GM18505 (cell line): ENCODE measurements at regions not wholly inside any gene's neighbourhood (a gene's known extent, or its start where the extent isn't known, plus 50 kb on each side); places are given as distances from the start of the nearest gene placed in this dataset.

Experiments used
- ATAC-seq: cut with Tn5 transposase; IDR thresholded peaks from one replicate; pipeline ENCODE4 v1.9.1; 2021; ENCODE audit not compliant: unreplicated experiment
- POLR2A ChIP-seq: IDR thresholded peaks from 4 replicates; pipeline ENCODE4 v1.6.1; 2011; ENCODE audit warnings: borderline replicate concordance; ENCODE audit not compliant: insufficient read depth, insufficient read length; ENCODE audit errors: extremely low read depth

DNA sequence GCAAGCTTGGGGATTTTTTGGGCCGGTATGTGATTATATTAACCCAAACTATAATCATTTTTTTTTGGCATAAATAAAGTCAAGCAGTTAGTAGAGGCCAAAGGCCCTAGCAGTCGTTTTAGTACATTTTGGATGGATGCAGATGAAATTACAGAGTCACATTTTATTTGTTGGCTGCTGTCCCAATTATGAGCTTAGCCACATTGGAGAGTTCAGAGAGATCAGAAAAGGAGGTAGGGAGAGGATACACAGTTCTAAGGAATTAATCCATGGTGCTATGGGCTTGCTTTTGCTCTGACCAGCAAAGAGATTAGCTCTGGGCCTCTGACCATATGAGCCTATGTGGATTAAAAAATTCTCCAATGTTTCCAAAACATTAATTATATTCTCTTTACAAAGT, 395.1 kb downstream of the RAPGEF2 start:
- ATAC-seq, result no peak
- TF ChIP-seq POLR2A, result no peak

DNA sequence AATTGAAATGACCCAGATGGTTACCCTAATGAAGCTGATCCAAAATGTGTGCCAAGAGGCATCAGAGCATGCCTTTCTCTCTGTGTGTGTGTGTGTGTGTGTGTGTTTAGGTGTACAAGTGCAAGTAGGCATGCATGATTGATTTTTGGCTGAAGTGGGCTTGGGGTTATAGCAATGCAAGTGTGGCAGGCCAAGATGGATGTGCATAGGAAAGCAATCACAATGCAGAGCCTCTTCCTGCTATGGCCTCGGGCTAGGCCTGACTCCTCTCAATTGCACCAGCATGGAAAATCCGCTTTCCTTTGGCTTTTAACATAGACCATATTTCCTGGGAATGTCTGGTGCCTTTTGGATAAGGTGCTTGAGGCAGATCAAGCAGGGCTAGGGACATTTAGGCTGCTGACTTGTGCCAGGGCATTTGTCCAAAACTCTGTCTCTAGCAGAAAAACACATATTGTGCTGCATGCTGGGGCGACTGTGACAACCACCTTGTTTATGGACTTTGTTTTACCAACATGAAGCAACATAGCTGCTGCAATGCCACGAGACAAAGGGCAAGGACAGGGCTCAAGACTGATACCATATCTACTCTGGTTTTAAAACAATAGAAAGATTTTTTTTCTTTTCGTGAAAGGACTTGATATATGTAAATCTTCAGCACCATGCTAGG, 395.7 kb downstream of the RAPGEF2 start:
- TF ChIP-seq POLR2A, result no peak
- no peak for ATAC-seq

- no peak for ATAC-seq
- no peak for TF ChIP-seq POLR2A
These were observed 398.0 kb downstream of the RAPGEF2 start for GRCh38 chr4:159500861-159501260.

DNA sequence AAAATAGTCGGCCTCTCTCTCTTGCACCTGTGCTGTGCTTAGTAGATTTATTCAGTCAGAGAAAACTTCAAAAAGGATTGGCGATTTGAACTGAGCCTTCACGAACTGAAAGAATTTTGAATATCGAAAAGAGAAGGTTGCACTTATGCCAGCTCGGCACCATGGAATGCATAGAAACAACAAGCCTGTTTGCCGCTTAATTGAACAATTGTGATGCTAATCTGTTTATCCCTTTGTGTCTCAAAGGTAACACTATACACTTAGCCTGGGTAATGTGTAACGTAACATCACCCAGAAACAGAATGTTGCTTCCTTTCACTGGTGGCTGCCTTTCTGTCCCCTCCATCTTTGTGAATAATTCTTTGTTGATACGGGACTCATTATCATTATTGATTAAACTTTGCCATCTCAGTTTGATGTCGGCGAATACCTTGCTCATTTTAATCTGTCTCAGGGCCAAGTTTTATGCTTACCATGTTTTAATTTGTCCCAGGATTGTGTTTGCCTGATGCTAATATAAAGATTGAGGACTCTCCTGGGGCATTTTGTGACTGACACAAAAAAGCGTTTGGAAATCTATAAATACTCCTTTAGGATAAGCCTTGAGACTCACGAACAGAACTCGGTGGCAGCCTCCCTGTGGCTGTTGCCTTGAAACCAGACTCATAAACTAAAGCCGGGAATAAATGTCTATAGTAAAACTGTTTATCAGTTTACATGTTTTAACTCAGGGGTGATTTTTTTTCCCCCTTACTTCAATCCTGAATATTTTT, 400.5 kb downstream of the RAPGEF2 start:
- TF ChIP-seq POLR2A, result no peak
- ATAC-seq, result no peak

DNA sequence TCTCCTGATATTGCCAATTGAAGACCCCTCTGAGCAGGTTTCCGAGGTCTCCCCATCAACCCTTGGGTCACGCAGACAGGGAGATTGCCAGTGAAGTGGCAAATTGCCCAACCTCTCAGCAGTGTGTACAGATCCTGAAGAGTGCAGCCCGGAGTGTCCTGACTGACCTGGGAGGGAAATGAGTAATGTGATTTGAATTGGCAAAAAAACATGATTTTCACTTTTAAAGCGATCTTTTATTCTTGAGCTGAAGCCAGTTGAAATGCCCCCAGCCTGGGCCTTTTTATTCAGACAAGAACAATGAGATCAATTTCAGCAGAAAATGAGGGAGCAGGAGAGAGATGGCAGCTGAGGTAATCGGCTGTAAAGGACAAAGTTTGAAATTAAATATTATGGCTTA, 401.8 kb downstream of the RAPGEF2 start:
- no peak for TF ChIP-seq POLR2A
- no peak for ATAC-seq

GRCh38 chr4:159505266-159505975, 402.5 kb downstream of the RAPGEF2 start:
- TF ChIP-seq POLR2A, result no peak
- ATAC-seq, result no peak

GRCh38 chr4:159506801-159507517, 404.1 kb downstream of the RAPGEF2 start:
- TF ChIP-seq POLR2A, result no peak
- ATAC-seq, result no peak

DNA sequence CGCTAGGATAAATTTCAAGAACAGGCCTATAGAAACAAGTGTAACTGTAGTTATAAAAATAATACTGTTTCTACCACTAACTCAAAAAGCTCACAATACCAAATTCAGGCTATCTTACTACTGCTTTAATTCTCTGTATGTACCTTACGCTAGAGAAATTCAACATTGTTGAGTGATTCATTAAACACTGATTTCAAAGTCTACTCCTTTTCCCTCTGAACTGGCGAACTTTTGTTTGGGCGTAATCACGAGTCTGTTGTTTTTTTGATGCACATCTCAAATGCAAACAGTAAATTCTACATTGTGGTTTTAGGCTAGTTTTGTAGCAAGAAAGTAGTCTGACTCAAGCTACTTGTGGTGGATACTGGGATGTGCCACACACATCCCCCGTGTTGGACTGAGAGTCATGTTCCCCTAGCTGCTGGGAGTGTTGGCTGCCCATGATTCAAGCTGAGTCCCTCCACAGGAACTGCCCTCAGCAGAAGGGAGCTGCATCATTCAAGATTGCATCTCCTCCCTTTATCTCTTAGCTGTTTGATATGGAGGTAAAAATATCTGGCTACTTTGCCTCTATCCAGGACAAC, 406.1 kb downstream of the RAPGEF2 start:
- TF ChIP-seq POLR2A, result no peak
- no peak for ATAC-seq

- no peak for ATAC-seq
- no peak for TF ChIP-seq POLR2A
These were observed 409.5 kb downstream of the RAPGEF2 start for GRCh38 chr4:159512348-159512747.

DNA sequence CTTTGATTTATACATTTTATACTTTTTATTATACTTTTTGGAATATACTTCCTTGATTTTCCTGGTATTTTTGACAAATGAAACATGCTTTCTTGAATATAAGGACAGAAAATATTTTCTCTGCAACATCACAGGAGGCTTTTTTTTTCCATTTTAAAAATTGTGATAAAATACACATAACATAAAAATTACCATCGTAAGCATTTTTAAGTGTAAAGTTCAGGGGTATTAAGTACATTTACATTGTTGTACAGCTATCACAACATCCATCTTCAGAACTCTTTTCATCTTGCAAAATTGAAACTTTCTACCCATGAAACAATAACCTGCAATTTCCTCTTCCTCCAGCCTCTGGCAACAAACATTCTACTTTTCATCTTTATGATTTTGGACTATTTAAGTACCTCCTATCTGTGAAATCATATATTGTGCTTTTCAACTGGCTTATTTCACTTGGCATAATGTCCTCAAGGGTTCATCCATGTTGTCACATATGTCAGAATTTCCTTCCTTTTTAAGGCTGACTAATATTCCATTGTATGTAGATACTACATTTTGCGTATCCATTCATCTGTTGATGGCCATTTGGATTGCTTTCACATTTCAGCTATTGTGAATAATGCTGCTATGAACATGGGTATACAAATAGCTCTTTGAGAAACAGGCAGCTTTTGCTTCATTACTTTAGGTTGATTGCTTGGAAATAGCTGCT, 412.6 kb downstream of the RAPGEF2 start:
- ATAC-seq, result no peak
- no peak for TF ChIP-seq POLR2A

DNA sequence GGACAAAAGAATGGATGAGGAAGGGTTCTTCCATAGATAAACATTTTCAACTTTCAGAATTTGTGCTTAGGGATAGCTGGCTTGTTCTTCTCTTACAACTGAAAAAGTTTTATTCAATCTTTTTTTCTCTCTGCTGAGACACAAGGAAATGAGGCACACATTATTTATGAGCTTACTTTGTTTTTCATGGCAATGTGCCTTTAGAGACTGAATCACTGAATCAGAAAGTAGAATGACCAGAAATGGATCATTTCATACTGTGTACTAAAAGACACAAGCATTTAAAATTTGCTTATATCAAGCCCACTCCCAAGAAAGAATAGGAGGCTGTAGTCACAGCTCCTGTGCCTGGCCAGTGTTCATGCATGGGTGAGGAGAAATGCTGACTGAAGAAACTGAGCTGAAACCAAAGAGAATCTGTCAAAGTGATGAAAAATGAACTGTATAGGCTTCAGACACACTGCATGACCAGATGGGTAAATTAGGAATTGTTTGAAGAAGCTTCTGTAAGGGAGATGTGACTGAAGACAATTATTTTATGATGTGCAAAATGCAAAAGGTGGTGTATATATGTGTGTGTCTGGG, 413.8 kb downstream of the RAPGEF2 start:
- no peak for ATAC-seq
- TF ChIP-seq POLR2A, result no peak

DNA sequence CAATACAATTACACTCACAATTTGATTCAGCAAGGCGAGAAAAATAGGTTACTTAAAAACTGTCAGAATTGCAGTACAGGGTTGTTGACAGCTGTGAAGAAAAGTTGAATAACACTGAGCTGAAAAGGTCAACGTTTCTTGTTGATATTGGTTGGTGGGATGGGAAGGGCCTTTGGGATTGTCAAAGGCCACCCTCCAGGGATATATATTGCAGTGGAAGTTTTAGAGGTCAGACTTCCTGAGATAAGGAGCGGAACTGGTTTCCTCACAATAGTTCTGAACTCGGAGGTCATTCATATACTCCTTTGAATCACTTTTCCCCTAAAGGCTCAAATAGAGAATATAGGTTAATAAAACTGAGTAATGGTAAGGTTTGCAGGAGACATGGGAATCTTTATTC, 417.2 kb downstream of the RAPGEF2 start:
- ATAC-seq, result no peak
- TF ChIP-seq POLR2A, result no peak
